DMS79 (cell line): ENCODE measurements at regions not wholly inside any gene's neighbourhood (a gene's known extent, or its start where the extent isn't known, plus 50 kb on each side); places are given as distances from the start of the nearest gene placed in this dataset.

Source experiments
- DNase-seq: peaks from one replicate; lab custom pipeline; 2025; lab: John Stamatoyannopoulos, UW

DNA sequence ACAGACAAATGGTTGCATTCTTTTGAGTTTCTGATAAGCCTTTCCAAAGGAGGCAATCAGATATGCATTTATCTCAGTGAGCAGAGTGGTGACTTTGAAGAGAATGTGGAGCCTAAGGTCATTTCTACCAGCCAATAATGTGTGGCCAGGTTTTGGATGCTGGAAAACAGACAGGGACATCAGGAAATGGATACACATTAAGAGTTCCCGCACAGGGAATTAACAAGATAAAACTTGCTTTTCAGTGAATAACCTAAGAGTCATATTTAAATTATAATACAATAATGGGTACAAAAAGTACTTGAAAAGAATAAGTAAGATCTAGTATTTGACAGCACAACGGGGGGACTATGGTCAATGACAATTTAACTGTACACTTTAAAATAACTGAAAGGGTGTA, 492.3 kb upstream of the FAM241A start:
- no peak for DNase-seq

DNA sequence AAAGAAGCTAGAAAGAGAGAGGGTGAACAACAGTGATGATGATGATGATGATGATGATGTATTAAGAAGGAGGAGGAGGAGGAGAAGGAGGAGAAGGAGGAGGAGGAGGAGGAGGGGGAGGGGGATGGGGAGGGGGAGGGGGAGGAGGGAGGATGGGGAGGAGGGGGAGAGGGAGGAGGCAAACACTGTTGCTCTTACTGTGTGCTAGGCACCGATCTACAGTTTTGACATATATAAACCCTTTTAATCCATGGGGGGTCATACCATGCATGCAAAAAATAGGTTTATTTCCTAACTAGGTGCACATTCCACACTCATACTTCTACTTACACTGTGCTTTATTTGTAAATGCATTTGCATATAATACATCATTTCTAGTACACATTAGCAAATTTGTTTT, 482.8 kb upstream of the FAM241A start:
- DNase-seq: no peak

DNA sequence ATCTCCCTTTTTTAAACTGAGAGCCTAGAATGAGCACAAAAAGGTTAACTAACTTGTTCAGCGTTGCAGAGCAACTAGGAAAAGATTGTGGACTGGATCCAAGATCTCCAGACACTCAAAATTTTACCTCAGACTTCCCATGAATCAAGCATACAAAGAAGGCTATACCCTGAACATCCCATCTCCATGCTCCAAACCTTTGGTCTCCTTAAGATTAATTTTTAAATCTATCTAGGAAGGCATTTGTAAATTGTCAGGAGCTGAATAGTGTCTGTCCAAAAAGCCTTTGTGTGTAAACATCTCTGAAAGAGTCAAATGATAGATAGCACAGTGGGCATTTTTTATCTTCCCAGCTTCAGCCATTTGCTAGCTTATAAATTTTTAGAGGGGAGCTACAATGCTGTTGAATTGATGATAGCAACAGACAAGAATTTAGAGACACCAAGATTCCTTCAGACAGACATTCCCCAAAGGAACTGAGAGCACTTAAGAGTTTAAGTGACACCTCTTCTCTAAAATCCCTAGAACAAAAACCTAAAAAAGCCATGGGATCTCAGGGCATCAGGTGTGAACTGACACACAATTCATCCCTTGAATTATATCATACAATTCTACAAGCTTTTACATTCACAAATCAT, 480.8 kb upstream of the FAM241A start:
- no peak for DNase-seq

DNA sequence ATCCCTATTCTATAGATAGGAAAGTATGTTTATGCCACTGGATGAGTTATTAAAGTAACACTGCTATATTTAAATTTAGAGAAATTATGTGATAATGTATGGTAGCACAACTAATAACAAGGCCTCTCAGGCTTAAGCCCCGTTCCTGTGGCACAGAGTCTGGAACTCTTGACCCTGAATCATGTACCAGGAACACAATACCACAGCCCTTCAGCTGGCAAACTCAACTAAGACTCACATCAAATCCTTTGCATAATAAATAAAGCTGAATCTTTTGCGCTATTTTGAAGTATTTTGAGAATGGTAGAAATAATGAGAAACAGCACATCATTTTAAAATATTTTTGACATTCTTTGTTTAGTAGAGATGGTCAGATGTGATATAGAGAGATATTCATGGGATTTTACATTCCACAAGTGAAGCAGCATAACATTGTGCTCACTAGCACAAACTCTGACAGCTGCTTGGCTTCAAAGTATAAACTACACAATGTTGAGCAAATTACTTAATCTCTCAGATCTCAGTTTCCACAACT, 478.4 kb upstream of the FAM241A start:
- DNase-seq: no peak

DNA sequence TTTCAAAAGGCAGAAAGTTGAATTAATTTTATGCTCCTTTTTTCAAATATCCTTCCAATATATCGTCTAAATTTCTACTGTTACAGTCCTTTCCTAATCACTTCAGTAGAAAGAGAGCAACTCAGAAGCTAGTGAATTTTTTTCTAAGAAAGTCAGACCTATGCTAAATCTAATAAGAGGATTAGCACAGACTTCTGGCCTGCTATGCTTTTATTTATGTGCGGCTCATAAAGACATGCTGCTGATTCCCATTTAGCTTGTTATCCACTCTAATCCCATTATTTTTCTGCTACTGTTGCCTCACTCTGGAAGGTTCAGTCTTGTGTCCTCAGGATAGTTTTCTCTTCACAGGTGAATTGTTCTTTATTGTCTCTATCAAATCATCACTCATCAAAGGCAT, 473.5 kb upstream of the FAM241A start:
- no peak for DNase-seq

DNA sequence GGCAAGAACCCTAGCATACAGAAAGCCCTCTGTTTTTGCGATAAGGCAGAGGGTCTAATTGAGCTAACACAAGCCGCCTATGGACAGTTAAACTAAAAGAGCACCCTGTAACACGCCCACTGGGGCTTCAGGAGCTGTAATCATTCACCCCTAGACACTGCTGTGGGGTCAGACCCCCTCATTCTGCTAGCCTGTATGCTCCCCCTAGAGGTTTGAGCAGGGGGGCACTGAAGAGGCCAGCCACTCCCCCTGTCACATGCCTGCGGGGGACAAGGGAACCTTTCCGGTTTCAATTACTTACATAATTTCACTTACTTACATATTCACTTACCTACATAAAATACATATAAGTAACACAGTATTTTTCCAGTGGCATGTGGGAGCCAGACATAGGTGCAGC, 469.5 kb upstream of the FAM241A start:
- DNase-seq: no peak

- DNase-seq: no peak
Measured at GRCh38 chr4:111676533-111676932, 468.7 kb upstream of the FAM241A start.

DNA sequence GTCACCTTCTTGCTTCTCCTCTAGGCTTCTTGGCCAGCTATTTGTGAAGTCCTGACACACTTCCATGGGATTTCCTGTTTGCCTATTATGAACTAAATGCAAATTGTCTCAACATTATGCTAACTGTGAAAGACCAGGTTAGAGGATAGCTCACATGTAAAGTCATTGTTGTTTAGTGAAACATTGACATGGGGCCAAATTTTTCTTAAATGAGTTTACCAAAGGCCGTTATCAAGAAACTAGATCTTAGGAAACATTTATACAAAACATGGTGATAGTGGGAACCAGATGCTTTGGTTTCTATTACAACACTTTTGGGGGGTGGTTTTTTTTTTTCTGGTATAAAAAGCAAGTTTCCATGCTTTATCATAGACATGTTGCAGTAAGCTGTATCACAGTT, 466.8 kb upstream of the FAM241A start:
- no peak for DNase-seq

GRCh38 chr4:111678908-111679307, 466.3 kb upstream of the FAM241A start:
- DNase-seq: no peak

- no peak for DNase-seq
Measured at GRCh38 chr4:111681270-111681669, 464.0 kb upstream of the FAM241A start.

GRCh38 chr4:111681751-111682150, 463.5 kb upstream of the FAM241A start:
- DNase-seq: no peak

DNA sequence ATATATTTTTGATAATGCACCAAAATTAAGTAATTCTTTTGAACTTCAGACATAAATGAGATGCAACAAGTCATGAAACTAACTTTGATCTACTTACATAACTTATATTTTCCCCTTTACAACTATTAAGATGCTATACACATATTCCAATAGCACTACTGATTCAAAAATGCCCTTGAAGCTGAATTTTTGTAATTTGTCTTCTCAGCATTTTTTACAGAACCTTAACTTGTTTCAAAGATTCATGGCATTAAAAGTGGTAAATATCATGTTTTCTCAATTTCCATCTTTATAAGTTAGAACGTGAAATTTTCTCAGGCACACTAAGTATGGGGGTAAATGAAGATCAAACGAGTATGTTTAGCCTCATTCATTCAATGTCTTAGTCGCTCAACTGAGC, 460.0 kb upstream of the FAM241A start:
- no peak for DNase-seq

GRCh38 chr4:111689214-111689613, 456.0 kb upstream of the FAM241A start:
- DNase-seq: no peak

GRCh38 chr4:111689731-111690130, 455.5 kb upstream of the FAM241A start:
- DNase-seq: no peak

- DNase-seq: no peak
Measured at GRCh38 chr4:111693758-111694157, 451.5 kb upstream of the FAM241A start.

- no peak for DNase-seq
Measured at GRCh38 chr4:111695677-111696076, 449.6 kb upstream of the FAM241A start.

GRCh38 chr4:111696505-111696904, 448.7 kb upstream of the FAM241A start:
- no peak for DNase-seq

DNA sequence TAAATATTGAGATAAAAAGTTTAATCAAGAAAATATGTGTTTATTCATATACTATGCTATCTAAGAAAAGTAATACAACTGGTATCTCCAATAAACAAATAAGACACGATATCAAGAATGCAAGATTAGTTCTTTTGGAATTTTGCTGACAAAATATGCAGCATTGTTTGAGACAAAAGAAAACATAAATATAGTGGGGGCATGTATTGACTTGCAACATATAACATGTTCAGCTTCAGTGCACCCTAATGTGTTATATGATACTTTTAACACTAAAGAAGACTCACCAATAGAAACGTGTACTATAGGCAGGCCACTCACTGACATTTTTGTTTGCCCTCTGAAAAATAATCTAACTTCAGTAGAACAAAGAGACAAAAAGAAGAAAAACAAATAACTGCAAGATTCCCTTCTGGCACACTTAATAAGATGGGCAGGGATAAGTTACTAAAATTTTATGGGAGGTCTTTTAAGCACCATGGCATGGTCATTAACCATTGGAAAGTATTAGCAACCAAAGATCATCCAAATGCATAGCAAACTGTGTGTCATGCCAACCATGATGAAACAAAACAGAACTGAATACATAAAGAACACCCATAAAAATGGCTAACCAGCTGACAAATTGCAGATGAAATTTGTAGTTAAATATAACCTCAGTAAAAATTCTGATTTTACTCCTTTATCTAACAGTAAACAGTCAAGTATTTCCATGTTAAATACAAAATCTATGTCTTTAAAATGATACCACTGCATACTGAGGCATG, 447.9 kb upstream of the FAM241A start:
- DNase-seq: no peak

- DNase-seq: no peak
Measured at GRCh38 chr4:111698361-111698760, 446.9 kb upstream of the FAM241A start.

GRCh38 chr4:111699165-111699564, 446.1 kb upstream of the FAM241A start:
- no peak for DNase-seq

DNA sequence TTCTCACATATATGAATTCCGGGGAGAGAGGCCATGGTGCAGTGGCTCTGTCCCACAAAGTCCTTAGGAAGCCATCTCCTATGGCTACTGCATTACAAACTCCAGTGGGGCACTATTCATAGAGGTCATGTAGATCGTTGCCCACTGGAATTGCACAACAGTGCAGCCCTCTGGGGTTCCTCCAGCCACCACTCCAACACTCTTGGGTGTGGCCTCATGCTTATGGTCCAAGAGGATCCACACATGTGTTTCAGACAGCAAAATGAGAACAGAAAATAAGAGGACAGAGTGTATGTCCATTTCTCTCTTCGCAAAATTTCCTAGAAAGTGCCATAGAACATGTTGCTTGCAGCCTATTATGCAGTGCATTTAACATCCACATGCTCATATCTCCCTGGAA, 444.2 kb upstream of the FAM241A start:
- no peak for DNase-seq

DNA sequence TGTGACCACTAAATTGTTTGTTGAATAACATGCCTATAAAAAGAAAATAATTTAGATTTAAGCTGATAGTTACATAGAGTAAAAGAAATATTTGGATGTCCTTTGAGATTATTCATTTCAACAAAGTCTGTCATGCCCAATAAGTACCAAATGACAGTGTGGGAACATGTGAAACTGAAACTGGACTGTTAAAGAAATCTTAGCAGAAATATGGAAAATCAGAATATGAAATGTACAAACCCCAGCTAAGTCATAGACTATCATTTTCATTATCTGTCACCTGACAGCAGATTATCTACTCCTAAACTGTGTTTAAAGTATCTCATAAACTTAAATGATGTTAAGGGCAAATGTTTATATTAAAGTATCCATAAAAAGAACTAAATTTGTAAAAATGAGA, 437.8 kb upstream of the FAM241A start:
- no peak for DNase-seq

DNA sequence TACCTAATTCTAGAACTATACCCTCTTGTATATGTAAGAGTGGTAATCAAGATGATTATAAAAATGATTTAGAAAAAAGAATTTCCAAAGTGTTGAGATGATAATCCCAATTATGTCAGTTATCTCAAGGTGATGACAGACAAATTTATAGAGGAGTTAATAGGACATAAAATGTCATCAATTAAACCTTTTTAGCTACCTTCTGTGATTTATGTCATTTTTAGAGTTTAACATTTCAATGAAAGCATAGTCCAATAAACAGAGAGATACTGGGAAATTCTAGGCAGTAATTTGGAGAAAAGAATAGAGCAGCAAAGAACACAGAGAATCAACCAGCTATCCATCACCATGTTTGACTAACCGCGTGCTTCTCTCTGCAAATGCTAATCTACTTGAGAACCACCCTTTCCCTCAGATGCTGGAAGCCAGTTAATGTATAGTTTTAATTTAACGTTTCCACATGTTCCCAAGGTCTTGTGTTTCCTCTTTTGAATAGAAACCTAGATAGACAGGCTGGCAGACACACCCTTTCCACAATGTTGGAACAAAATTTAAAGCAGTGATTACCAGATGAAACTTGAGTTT, 433.1 kb upstream of the FAM241A start:
- no peak for DNase-seq
